ENCODE measurements at regions not wholly inside any gene's neighbourhood (a gene's known extent, or its start where the extent isn't known, plus 50 kb on each side); places are given as distances from the start of the nearest gene placed in this dataset.
"Not testable (repeated sequence)": the region's sequence is repeated elsewhere in the genome, so short reads cannot be mapped to it uniquely, and the experiment has no call there.

DNA sequence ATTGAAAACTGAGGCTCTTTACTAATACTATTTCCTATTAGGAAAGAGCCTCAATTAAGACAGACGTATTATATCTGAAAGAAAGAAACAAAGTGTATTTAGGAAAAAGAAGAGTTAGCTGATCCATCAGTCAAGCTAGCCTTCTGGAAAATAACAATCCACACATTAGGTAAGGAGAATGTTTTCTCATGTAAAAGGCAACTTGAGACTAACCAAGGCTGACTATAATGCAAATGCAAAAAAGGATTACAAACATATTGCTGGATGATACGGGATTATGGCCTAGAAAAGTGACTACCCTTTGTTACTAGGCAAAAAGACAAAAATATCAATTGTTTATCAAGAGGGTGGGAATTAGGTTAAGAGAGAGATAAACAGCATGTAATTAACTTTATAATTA lies 176.9 kb downstream of the RFPL4B start:
- Histone ChIP-seq H3K18ac (ENCODE audit: low read depth in 1 of 2, low read length in 2 of 2) (no peak overlapping the region), H2BK15ac (ENCODE audit: low read depth, poor library complexity, severe bottlenecking) (no peak overlapping the region), H3K9ac (ENCODE audit: low read length) (no peak overlapping the region), H2AK5ac (ENCODE audit: low read length, severe bottlenecking) (no peak overlapping the region), H3K9me3 (ENCODE audit: control insufficient read depth, low read length) (no peaks in the 10 kb centered on the region), H3K4ac (ENCODE audit: low read depth in 1 of 2, low read length in 2 of 2) (no peak overlapping the region), H4K8ac (ENCODE audit: low read length) (no peak overlapping the region), H3K27me3 (ENCODE audit: control insufficient read depth in 1 of 2, insufficient read depth in 1 of 2, low read length in 2 of 2) (no peaks in the 10 kb centered on the region), H4K91ac (ENCODE audit: low read length) (no peak overlapping the region), H3K79me1 (replicated peaks; ENCODE audit: low read length, poor library complexity, severe bottlenecking) (no peaks in the 10 kb centered on the region), H3K4me2 (ENCODE audit: low read length, poor library complexity, severe bottlenecking) (no peak overlapping the region), H3K4me1 (ENCODE audit: control insufficient read depth, insufficient read depth, low read depth, low read length) (no peaks in the 10 kb centered on the region), H3K36me3 (ENCODE audit: control insufficient read depth in 1 of 2, insufficient read depth in 2 of 2, low read depth in 1 of 2, low read length in 2 of 2) (no peaks in the 10 kb centered on the region), H2BK5ac (ENCODE audit: low read depth, low read length, poor library complexity, severe bottlenecking) (no peak overlapping the region), H3K27ac (ENCODE audit: low read length, poor library complexity, severe bottlenecking) (no peak overlapping the region), H2AFZ (ENCODE audit: low read depth, low read length) (no peak overlapping the region), H3K4me3 (ENCODE audit: insufficient read depth in 1 of 2, low read depth in 1 of 2, low read length in 2 of 2) (no peak overlapping the region), H2BK12ac (ENCODE audit: low read length in 2 of 2) (no peak overlapping the region), H3K23ac (ENCODE audit: low read length in 2 of 2) (no peak overlapping the region), H3K14ac (ENCODE audit: low read length in 2 of 2) (no peak overlapping the region), H2BK120ac (ENCODE audit: low read depth, low read length) (no peak overlapping the region)
- no peak for DNase-seq
- WGBS, result 100% methylated on average over 1 of the region's 2 CpGs

DNA sequence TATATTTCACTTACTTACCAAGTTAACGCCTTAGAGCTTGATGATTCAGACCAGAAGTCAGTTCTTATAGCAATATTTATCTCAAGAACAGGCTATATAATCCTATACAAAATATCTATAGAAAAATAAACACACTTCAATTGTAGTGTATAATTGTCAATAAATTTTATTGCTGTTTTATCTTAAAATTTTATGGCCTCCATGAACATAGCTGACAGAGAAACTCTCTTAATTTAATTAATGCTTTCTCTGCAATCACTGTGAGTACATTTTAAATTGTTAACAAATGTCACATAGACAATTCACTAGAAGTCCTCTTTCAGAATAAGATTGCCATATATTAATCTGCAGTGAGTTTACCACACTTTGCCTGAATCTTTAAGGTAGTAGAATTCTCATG lies 178.6 kb downstream of the RFPL4B start:
- Histone ChIP-seq H3K4ac (ENCODE audit: low read depth in 1 of 2, low read length in 2 of 2) (no peak overlapping the region), H3K79me1 (replicated peaks; ENCODE audit: low read length, poor library complexity, severe bottlenecking) (no peaks in the 10 kb centered on the region), H3K4me1 (ENCODE audit: control insufficient read depth, insufficient read depth, low read depth, low read length) (no peaks in the 10 kb centered on the region), H2AK5ac (ENCODE audit: low read length, severe bottlenecking) (no peak overlapping the region), H3K4me2 (ENCODE audit: low read length, poor library complexity, severe bottlenecking) (no peak overlapping the region), H3K14ac (ENCODE audit: low read length in 2 of 2) (no peak overlapping the region), H3K4me3 (ENCODE audit: insufficient read depth in 1 of 2, low read depth in 1 of 2, low read length in 2 of 2) (no peak overlapping the region), H2BK120ac (ENCODE audit: low read depth, low read length) (no peak overlapping the region), H3K9ac (ENCODE audit: low read length) (no peak overlapping the region), H3K36me3 (ENCODE audit: control insufficient read depth in 1 of 2, insufficient read depth in 2 of 2, low read depth in 1 of 2, low read length in 2 of 2) (no peaks in the 10 kb centered on the region), H2BK5ac (ENCODE audit: low read depth, low read length, poor library complexity, severe bottlenecking) (no peak overlapping the region), H3K18ac (ENCODE audit: low read depth in 1 of 2, low read length in 2 of 2) (no peak overlapping the region), H3K27ac (ENCODE audit: low read length, poor library complexity, severe bottlenecking) (no peak overlapping the region), H2AFZ (ENCODE audit: low read depth, low read length) (no peak overlapping the region), H3K9me3 (ENCODE audit: control insufficient read depth, low read length) (no peaks in the 10 kb centered on the region), H3K23ac (ENCODE audit: low read length in 2 of 2) (no peak overlapping the region), H2BK12ac (ENCODE audit: low read length in 2 of 2) (no peak overlapping the region), H3K27me3 (ENCODE audit: control insufficient read depth in 1 of 2, insufficient read depth in 1 of 2, low read length in 2 of 2) (no peaks in the 10 kb centered on the region), H4K91ac (ENCODE audit: low read length) (no peak overlapping the region), H4K8ac (ENCODE audit: low read length) (no peak overlapping the region), H2BK15ac (ENCODE audit: low read depth, poor library complexity, severe bottlenecking) (no peak overlapping the region)
- no peak for DNase-seq
- WGBS, result no CpG with 5 or more reads among the region's 1 CpG

DNA sequence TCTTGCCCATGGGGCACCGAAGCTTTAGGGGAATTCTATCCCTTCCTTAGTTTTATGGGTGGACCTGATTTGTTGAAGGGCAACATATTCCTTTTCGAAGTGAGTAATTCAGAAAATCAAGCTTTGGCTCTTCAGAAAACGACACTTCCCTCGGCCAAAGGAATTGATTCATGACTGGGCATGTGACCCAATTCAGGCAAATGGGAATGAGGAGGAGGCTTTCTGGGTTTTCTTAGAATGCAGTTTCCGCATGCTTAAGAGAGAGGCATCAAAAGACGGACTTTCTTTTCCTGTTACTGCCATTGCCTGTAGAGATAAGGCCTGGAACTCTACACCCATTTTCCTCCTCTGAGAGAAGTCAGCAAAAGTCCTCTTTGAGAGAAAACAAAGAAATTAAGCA lies 179.5 kb downstream of the RFPL4B start:
- 95% methylated on average over 6 of the region's 6 CpGs for WGBS

DNA sequence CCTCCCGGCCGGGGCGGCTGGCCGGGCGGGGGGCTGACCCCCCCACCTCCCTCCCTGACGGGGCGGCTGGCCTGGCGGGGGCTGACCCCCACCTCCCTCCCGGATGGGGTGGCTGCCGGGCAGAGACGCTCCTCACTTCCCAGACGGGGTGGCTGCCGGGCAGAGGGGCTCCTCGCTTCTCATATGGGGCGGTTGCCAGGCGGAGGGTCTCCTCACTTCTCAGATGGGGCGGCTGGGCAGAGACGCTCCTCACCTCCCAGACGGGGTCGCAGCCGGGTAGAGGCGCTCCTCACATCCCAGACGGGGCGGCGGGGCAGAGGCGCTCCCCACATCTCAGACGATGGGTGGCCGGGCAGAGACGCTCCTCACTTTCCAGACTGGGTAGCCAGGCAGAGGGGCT lies 181.2 kb downstream of the RFPL4B start:
- not testable (repeated sequence) for H3K27me3 ChIP-seq (ENCODE audit: control insufficient read depth in 1 of 2, insufficient read depth in 1 of 2, low read length in 2 of 2); H2AFZ ChIP-seq (ENCODE audit: low read depth, low read length); H2BK12ac ChIP-seq (ENCODE audit: low read length in 2 of 2); DNase-seq; H4K8ac ChIP-seq (ENCODE audit: low read length); H3K4me3 ChIP-seq (ENCODE audit: insufficient read depth in 1 of 2, low read depth in 1 of 2, low read length in 2 of 2); H2BK5ac ChIP-seq (ENCODE audit: low read depth, low read length, poor library complexity, severe bottlenecking); H3K4me2 ChIP-seq (ENCODE audit: low read length, poor library complexity, severe bottlenecking); H3K4me1 ChIP-seq (ENCODE audit: control insufficient read depth, insufficient read depth, low read depth, low read length); H3K9ac ChIP-seq (ENCODE audit: low read length); H3K79me1 ChIP-seq (replicated peaks; ENCODE audit: low read length, poor library complexity, severe bottlenecking); H3K23ac ChIP-seq (ENCODE audit: low read length in 2 of 2); H3K27ac ChIP-seq (ENCODE audit: low read length, poor library complexity, severe bottlenecking); H2AK5ac ChIP-seq (ENCODE audit: low read length, severe bottlenecking); H2BK15ac ChIP-seq (ENCODE audit: low read depth, poor library complexity, severe bottlenecking); H3K4ac ChIP-seq (ENCODE audit: low read depth in 1 of 2, low read length in 2 of 2); H2BK120ac ChIP-seq (ENCODE audit: low read depth, low read length); H4K91ac ChIP-seq (ENCODE audit: low read length); H3K9me3 ChIP-seq (ENCODE audit: control insufficient read depth, low read length); H3K36me3 ChIP-seq (ENCODE audit: control insufficient read depth in 1 of 2, insufficient read depth in 2 of 2, low read depth in 1 of 2, low read length in 2 of 2); H3K18ac ChIP-seq (ENCODE audit: low read depth in 1 of 2, low read length in 2 of 2); H3K14ac ChIP-seq (ENCODE audit: low read length in 2 of 2)
- 99% methylated on average over 13 of the region's 29 CpGs for WGBS

More for the DNA sequence above, 179.5 kb downstream of the RFPL4B start:
- Histone ChIP-seq H3K4me2 (ENCODE audit: low read length, poor library complexity, severe bottlenecking) (no peak overlapping the region), H3K9me3 (ENCODE audit: control insufficient read depth, low read length) (no peaks in the 10 kb centered on the region), H4K8ac (ENCODE audit: low read length) (no peak overlapping the region), H3K4me1 (ENCODE audit: control insufficient read depth, insufficient read depth, low read depth, low read length) (no peaks in the 10 kb centered on the region), H3K18ac (ENCODE audit: low read depth in 1 of 2, low read length in 2 of 2) (no peak overlapping the region), H2AK5ac (ENCODE audit: low read length, severe bottlenecking) (no peak overlapping the region), H2BK15ac (ENCODE audit: low read depth, poor library complexity, severe bottlenecking) (no peak overlapping the region), H2BK5ac (ENCODE audit: low read depth, low read length, poor library complexity, severe bottlenecking) (no peak overlapping the region), H3K27me3 (ENCODE audit: control insufficient read depth in 1 of 2, insufficient read depth in 1 of 2, low read length in 2 of 2) (no peaks in the 10 kb centered on the region), H2BK12ac (ENCODE audit: low read length in 2 of 2) (no peak overlapping the region), H3K23ac (ENCODE audit: low read length in 2 of 2) (no peak overlapping the region), H4K91ac (ENCODE audit: low read length) (no peak overlapping the region), H3K79me1 (replicated peaks; ENCODE audit: low read length, poor library complexity, severe bottlenecking) (no peaks in the 10 kb centered on the region), H3K36me3 (ENCODE audit: control insufficient read depth in 1 of 2, insufficient read depth in 2 of 2, low read depth in 1 of 2, low read length in 2 of 2) (no peaks in the 10 kb centered on the region), H3K14ac (ENCODE audit: low read length in 2 of 2) (no peak overlapping the region), H2AFZ (ENCODE audit: low read depth, low read length) (no peak overlapping the region), H3K4me3 (ENCODE audit: insufficient read depth in 1 of 2, low read depth in 1 of 2, low read length in 2 of 2) (no peak overlapping the region), H2BK120ac (ENCODE audit: low read depth, low read length) (no peak overlapping the region), H3K27ac (ENCODE audit: low read length, poor library complexity, severe bottlenecking) (no peak overlapping the region), H3K9ac (ENCODE audit: low read length) (no peak overlapping the region), H3K4ac (ENCODE audit: low read depth in 1 of 2, low read length in 2 of 2) (no peak overlapping the region)
- DNase-seq, result no peak

All from mesenchymal stem cell (in vitro differentiated cells and primary cell).